Hippocampal formation (tissue), 2 donors: ENCODE measurements at regions not wholly inside any gene's neighbourhood (a gene's known extent, or its start where the extent isn't known, plus 50 kb on each side); places are given as distances from the start of the nearest gene placed in this dataset.

Source experiments
- DNase-seq, 2 donors: peaks; one replicate each; lab custom pipeline; 2025; lab: John Stamatoyannopoulos, UW

DNA sequence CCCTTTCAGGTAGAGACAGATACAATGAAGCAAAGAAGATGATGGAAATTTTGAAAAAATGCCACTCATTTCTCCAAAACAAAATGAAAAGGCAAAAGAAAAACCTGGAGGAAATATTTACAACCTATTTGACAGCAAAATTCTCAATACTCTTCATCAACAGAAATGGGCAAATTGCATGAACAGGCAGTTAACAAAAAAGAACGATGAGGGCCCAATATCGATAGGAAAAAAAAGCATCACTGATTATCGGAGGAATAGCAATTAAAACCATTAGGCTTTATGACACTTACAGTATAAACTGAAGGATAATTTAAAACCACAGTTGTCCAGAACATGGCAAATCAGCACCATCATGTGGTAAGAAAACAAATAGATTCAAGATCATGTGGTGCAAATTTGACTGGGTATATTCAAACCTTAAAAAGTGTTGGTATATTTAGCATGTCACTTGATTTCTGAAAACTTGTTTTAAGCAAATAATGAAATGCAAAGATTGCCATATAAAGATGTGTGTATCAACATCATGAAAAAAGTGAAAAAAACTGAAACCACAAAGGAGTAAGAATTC, 222.9 kb downstream of the BRD1 start:
- no peak for DNase-seq

DNA sequence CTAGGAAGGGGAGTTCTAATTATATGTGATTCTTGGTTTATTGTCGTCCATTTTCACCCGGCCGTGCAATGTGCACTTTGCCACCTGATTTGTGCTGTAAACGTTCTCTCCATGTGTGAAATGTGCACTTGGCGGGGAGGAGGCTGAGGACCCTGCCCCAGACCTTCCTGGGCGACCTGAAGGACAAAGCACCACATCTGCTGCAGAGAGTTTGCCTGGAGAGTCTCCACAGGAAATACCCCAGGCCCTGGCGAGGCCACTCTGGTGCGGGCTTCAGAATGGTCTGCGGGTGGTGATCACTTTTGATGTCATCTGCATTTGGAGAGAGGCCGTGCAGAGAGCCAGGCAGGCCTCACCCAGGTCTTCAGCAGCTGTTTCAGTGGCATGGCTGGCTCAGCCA, 224.7 kb downstream of the BRD1 start:
- DNase-seq = no peak

DNA sequence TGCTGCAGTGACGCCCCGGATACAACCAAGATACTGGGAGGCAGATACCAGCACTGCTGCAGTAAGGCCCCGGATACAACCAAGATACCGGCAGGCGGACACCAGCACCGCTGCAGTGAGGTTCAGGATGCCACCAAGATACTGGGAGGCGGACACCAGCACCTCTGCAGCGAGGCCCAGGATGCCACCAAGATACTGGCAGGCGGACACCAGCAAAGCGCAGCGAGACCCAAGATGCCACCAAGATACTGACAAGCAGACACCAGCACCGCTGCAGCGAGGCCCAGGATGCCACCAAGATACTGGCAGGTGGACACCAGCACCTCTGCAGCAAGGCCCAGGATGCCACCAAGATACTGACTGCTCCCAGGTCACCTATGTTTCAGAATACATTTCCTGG, 225.2 kb downstream of the BRD1 start:
- no peak for DNase-seq

DNA sequence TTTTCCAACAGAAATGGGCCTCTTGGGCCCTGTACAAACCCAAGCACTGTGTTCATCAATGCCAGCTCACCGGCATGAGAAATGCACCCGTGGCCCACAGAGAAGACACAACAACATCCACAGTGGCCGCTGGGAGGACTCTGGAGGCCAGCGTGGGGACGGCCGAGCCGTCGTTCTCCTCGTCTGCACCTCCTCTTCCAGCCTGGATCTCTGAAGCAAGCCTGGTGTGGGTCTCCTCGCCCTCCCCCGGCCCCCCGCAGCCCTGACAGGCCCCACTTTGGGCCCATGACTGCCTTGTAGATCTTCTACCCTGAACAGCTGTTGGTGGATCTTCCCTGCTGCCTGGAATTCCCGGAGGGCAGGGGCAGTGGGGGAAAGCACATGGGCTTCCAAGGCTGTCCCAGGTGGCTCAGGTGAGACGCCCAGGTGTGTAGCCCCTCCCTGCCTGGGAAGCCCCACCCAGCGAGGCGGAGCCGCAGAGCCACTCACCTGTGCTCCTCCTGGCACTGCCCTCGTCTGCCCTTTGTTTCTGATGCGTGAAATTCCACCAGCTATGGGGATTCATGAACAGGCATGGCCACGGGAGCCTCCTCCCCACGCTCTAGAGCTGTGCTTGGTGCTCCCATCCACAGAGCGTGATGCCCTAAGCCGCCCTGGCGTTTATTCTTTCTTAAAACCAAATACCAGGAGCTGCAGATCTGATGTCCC, 225.9 kb downstream of the BRD1 start:
- no peak for DNase-seq

DNA sequence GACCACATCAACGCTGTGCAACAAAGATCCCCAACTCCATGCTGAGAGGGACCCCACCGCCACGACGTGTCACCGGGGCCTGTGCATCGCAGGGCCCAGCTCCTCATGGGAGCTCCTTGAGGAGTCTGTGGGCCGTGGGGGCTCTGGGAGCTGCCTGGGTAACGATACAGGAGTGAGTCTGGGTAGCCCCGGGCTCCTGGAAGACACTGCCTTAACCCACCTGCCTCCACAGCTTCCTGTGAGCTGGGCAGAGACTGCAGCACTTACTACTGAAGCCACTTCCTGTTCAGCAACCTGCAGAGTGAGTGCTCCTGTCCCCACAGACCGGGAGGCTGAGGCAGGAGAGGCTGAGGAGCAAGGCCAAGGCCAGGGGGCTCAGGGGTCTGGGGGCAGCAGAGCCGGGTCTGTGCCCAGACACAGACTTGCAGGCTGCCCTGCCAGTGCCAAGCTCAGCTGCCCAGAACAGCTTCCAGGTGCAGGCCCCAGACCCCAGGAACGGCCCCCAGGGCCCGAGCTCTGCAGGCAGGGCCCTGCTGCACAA, 226.7 kb downstream of the BRD1 start:
- no peak for DNase-seq

DNA sequence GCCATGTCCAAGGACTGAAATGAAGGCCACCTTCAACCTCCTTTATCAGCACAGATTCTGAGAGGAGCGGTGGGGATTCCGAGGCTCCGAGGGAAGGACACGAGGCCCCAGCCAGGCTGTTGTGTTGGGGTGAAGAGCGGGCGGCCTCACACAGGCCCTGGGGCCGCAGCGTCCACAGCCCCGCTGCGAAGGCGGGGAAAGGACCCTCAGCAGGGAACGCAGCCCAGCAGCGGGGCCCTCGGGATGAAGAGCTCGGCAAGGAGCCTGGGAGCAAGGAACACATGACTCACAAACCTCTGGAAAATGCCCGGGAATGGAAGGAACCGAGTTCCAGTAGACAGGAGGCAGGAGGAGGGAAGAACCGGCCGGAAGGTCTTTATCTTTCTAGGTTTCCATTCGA, 227.2 kb downstream of the BRD1 start:
- no peak for DNase-seq

DNA sequence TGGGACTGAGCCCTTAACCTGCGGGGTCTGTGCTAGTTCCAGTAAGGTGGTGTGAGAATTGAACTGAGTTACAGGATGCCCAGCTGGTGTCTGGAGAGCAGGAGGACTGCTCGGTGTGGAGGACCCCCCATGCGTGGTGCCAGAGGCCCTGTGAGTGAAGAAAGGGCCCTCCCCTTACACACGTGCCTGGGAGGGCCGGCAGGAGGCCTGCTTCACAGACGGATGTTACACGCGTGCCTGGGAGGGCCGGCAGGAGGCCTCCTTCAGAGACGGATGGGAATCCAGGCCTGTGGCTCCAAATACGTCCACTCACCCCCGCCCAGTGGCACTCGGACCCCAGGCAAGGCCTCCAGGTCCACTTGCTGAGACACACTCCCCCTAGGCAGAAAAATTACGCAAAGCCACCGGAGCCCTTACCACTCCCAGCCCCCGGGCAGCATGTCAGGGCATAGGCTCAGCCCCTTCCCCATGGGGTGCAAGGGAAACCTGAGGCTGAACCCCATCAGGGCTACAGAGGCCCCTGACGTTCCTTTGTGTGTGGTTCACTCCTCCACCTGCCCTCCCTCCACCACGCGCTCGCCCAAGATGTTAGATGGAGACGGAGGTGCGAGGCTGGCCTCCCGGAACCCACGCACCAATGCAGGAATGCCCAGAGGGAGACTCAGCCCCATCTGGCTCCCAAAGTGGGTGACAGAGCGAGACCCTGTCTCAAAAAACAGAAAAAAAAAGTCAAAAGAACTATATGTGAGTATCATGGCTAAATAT, 227.8 kb downstream of the BRD1 start:
- no peak for DNase-seq

DNA sequence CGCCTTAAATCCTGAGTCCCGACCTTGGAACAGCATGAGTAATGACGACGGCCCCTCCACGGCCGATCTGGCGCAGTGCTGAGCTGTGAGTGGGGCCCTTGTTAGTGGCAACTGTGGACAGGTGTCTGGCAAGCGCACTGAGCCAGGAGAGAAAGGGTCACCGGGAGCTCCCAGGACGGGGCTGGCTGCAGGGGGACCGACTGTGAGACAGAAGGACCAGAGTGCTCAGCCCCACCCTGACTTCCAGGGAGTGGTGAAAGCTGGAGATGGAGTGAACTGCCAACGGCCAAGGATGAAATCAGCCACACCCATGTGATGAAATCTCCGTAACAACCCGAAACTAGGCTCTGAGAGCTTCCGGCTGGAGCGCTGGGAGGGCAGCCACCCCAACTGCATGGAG, 228.6 kb downstream of the BRD1 start:
- DNase-seq = no peak

DNA sequence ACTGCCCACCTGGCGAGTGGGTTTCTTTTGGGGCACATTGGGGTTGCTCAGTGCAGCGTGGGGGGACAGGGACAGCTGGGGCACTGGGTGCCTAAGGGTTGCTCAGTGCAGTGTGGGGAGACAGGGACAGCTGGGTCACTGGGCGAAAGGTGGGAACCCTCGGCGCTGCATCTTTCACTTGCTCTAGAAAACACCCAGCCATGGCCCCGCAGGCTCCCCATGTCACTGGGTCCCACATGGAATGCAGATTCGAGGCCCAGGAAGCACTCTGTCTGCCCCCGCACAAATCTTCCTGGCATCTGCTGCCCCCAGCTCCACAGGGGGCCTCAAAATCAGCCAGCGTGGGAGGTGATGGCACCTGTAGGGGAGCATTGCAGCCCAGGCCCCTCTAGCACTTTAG, 229.3 kb downstream of the BRD1 start:
- DNase-seq = no peak

DNA sequence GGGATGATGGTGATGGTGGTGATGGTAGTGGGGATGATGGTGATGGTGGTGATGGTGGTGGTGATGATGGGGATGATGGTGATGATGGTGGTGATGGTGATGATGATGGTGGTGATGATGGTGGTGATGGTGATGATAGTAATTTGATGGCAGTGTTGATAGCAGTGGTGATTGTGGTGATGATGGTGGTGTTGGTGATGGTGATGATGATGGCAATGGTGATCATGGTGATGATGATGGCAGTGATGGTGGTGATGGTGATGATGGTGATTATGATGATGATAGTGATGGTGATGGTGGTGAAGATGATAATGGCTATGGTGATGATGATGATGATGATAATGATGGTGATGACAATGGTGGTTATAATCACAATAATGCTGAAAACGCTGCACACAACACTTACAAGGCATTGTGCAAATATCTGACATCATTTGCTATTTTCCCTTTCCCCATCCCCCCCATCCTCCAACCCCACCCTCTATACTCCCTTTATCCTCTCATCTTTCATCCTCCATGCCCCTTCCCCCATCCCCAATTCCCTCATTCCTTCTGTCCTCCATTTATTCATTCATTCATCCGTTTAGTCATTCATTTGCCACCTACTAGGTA, 230.1 kb downstream of the BRD1 start:
- DNase-seq = no peak

DNA sequence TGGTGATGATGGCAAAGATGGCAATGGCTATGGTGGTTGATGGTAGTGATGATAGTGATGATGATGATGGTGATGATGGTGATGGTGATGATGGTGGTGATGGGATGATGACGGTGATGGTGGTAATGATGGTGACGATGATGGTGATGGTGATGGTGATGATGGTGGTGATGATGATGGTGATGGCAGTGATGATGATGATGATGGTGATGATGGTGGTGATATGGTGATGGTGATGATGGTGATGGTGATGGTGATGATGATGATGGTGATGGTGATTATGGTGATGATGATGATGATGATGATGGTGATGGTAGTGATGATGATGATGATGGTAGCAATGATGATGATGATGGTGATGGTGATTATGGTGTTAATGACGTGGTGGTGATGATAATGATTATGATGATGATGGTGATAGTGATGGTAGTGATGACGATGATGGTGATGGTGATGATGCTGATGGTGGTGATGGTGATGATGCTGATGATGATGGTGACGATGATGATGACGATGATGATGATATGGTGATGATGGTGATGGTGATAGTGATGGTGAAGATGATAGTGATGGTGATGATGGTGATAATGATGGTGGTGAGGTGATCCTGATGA, 232.1 kb downstream of the BRD1 start:
- DNase-seq = no peak

DNA sequence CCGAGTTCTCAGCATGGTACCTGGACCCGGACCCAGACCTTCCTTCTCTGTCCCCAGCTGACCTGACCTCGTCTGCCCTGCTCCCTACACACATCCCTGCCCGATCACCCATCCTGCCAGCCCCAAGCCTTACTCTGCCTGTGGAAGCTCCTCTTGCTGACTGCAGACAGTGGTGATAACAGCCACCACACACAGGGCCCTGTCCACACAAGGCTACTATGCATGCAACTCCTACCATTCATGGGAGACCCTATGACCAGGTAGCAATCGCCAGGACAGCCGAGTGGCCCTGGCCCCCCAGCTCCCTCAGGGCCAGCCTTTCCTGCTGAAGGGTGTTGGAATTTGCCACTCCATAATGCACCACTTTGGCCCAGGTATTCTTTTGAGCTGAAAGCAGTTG, 233.6 kb downstream of the BRD1 start:
- DNase-seq = no peak

DNA sequence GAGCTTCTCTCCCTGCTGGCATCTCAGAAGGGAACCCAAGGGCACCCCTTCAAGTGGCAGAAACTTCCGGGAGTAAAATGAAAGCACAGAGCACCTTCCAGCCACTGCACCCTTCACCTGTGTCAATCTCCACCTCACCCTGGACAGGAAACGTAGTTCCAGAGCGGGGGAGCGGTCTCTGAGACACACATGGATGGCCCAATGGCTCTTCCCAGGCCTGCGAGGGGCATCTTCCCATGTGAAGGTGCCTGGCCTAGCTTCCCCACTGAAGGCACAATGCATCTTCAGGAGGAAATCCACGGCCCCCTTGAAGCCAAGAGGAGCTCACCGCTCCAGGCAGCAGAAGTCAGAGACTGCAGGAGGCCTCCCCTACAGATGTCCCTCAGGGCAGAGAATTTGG, 234.2 kb downstream of the BRD1 start:
- DNase-seq = no peak

DNA sequence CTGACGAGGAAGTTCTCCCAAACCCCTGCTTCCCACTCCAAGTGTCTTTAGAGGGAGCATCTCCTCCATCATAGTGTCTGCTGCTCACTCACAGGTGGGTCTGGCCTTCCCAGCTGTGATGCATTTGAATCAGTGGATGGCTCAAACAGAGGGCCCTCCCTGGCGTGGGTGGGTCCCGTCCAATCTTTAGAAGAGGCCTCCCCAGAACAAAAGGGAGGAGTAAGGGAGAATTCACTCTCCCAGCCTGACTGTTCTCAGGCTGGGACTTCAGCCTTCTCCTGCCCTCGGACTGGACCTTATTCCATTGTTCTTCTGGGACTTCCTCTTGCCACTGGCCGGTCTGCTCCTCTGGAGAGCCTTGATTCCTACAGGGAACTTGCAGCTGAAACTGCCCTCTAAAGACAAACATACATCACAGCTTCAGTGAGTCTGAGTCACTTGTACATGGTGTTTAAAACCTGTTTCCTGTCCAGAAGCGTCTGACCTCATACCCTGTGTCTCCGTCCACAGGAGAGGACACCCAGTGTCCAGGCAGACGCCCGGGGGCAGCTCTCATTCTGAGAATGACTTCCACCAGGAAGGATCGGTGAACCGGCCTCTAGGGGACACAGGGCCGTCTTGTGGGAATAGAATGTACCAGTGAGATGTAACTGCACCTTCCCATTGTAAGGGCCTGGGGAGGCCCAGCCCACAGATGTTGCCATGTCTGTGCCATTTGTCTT, 234.7 kb downstream of the BRD1 start:
- DNase-seq = no peak

DNA sequence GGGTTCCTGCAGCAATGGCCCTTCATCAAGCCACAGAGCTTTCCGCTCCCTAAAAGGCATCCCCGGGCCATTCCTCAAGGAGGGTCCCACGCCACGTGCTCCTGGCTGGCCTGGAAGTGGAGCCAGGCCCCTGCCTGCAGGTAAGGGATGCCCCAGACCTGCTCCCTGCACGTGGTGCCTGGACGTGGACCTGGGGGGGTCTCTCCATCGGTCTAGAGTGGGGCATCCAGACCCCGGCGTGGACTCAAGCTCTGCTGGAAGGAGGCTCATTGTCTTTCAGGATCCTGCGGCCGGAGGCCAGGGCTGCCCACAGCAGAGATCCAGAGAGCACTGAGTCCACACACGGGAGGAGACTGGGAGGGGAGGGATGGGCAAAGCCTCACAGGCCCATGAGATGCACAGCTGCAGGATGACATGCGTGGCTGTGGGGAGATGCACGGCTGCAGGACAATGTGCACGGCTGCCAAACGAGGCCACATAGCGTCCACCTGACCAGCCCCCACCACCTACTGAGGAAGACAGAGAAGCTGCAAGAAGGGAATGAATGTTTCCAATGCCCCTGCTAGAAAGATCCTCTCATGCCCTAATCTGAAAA, 236.7 kb downstream of the BRD1 start:
- DNase-seq = no peak

DNA sequence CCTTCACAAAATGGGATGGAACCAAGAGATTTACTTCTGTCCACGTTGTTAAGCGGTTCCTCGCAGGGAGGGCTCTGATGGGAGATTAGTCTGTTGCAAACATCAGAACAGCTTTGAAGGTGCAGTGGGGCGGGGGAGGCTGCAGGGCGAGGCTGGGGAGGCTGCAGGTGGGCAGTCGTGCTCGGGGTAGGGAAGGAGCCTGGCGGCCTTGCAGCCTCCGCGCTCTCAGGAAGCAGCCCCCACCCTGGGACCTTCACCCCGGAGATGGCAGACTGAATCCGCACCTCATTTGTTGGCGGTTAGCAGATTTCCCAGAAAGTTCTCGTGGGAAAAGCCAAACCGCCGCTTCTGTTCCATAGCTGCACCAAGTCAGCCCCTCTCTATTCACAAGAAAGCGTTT, 237.3 kb downstream of the BRD1 start:
- DNase-seq = no peak

DNA sequence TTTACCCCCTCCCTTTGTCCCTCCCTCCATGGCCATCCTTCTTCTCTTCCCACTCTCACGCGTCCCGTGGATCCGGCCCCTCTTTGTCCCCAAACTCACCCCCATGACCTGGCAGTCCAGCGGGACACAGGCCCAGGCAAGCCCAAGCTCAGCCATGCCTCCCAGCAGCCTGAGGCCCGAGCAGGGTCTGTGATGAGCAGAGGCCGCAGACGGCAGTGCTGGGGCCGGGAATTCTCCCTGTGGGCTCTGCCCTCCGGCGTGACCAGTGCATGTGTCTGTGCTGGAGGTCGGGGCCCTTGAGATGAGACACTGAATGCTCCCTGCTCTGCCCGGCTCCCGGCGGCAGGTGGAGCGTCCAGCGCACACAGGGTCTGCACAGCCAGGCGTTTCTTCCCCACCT, 237.9 kb downstream of the BRD1 start:
- no peak for DNase-seq

DNA sequence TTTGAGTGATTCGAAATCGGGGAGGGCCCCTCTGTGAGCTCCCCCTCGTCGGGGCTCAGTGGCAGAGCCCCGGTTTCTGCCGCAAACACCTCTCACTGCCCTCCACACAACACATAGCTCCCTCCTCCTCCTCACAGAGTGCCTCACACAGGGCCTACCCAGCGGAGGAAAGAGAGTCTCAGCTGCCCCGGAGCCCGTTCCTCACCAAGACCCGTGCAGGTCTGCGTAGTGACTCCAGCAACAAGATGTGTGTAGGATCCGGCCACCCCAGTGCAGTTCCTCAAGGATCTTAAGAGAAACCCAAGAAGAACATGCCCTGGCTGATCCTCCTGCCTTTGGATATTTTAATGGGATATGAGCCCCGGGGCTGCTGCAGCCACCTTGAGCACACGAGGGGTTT, 238.4 kb downstream of the BRD1 start:
- no peak for DNase-seq

DNA sequence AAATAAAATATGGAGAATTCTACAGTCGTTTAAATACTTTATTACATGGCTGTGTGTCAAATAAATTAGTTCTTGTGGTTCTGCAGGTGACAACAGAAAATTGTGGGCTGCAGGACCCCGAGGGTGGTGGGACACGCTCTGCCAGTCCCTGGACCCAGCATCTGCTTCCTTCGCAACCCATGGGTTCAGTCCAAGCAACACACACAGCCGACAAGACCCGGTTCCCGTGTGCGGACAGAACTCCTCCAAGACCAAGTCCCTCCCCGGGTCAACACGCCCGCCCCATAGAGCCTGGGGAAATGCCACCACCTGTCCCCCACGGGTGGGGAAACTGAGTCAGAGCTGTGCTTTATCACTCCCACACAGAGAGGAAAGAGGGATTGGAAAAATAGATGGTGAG, 238.9 kb downstream of the BRD1 start:
- DNase-seq = no peak

DNA sequence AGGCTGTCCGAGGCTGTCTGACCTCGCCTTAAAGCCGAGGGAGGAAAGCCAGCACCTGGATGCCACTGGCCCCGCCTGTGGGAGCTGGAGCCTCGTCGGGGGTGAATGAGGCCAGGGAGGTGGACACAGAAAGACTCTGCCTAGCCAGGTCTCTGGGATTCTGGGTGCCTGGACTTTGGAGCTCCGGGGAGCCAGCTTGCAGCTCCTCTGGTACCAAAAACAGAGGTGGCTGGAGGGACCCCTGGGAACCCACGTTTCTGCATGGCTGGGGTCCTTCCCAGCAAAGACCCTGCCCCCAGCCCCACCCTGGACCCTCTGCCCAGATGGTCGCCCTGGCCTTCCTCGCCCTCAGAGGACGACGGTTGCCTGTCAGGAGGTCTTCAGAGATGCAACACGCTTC, 239.7 kb downstream of the BRD1 start:
- DNase-seq = no peak

DNA sequence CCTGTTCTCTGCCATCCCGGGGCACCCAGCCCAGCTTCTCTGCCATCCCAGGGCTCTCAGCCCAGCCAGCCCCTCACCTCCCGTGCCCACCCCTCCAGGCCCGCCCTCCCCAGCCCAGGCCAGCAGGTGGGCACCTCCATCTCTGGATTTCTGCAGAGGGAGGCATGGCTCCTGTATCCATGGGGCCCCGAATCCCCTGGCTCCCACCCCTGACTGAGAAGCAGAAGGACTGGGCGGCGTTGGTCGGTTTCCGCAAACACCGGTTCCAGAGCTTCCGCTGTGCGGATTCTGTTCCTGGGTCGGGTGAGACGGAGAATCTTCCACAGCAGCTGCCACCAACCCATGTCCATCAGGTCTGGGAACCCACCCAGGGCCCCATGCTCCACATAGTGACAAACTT, 240.3 kb downstream of the BRD1 start:
- DNase-seq = no peak
